NB4 (cell line): ENCODE measurements at regions not wholly inside any gene's neighbourhood (a gene's known extent, or its start where the extent isn't known, plus 50 kb on each side); places are given as distances from the start of the nearest gene placed in this dataset.

Experiments used
- DNase-seq: peaks from one replicate; pipeline ENCODE4 v3.0.0; 2010; ENCODE audit warnings: low read depth
- H3K4me3 ChIP-seq: one replicate; pipeline ENCODE4 v1.5.1; 2011; ENCODE audit warnings: mild to moderate bottlenecking, low read depth, low read length, moderate library complexity
- MYC ChIP-seq: IDR thresholded peaks from 2 replicates; pipeline ENCODE4 v1.6.1; 2011; ENCODE audit warnings: low read depth, low read length
- POLR2A ChIP-seq: IDR thresholded peaks from 2 replicates; pipeline ENCODE4 v1.6.1; 2011; ENCODE audit warnings: mild to moderate bottlenecking; ENCODE audit not compliant: insufficient read length; ENCODE audit errors: extremely low read depth
- TF ChIP-seq, protein P1 (sequence below): IDR thresholded peaks from 2 replicates; pipeline ENCODE4 v1.6.1; 2011; ENCODE audit warnings: low read depth, low read length
- TF ChIP-seq, protein P2 (sequence below): IDR thresholded peaks from one replicate; pipeline ENCODE4 v1.5.1; 2012; ENCODE audit warnings: low read depth, low read length

DNA sequence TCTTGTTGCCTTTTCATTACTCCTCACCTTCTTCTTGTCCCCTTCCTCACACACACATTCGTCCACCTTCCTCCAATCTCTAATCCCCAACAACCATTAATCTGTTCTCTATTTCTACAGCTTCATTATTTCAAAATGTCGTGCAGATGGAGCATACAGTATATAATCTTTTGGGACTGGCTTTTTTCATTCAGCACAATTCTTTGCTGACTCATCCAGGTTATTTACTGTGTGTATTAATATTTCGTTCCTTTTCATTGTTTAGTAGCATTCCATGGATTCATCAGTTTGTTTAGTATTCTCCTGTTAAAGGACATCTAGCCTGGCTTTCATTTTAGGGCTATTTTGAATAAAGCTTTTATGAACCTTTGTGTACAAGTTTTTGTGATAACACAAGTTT, 159.3 kb downstream of the PTPN20 start:
- no peak for DNase-seq
- H3K4me3 ChIP-seq: no peak overlapping the region
- TF ChIP-seq POLR2A (no peak), MYC (no peak)
- TF ChIP-seq, protein P1, sequence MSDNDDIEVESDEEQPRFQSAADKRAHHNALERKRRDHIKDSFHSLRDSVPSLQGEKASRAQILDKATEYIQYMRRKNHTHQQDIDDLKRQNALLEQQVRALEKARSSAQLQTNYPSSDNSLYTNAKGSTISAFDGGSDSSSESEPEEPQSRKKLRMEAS: no peak
- TF ChIP-seq, protein P2, sequence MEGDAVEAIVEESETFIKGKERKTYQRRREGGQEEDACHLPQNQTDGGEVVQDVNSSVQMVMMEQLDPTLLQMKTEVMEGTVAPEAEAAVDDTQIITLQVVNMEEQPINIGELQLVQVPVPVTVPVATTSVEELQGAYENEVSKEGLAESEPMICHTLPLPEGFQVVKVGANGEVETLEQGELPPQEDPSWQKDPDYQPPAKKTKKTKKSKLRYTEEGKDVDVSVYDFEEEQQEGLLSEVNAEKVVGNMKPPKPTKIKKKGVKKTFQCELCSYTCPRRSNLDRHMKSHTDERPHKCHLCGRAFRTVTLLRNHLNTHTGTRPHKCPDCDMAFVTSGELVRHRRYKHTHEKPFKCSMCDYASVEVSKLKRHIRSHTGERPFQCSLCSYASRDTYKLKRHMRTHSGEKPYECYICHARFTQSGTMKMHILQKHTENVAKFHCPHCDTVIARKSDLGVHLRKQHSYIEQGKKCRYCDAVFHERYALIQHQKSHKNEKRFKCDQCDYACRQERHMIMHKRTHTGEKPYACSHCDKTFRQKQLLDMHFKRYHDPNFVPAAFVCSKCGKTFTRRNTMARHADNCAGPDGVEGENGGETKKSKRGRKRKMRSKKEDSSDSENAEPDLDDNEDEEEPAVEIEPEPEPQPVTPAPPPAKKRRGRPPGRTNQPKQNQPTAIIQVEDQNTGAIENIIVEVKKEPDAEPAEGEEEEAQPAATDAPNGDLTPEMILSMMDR: no peak

DNA sequence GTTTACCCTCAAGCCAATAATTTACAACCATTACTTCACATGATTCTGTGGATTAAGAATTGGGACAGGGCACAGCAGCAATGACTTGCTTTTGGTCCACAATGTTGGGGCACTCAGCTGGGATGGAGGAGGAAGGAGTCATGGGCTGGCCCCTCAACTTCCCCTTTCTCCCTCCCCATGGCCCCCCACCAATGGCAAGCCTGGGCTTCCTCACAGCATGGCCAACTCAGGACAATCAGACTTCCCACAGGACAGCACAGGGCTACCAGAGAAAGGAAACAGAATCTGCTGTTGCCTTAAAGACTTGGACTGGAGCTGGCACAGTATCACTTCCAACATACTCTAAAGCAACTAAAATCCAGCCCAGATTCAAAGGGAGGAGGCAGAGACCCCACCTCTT, 160.7 kb downstream of the PTPN20 start:
- peak; percentile 23 for DNase-seq
- TF ChIP-seq, protein P1: no peak
- TF ChIP-seq MYC (no peak), POLR2A (no peak)
- TF ChIP-seq, protein P2: no peak
- H3K4me3 ChIP-seq: no peak overlapping the region

DNA sequence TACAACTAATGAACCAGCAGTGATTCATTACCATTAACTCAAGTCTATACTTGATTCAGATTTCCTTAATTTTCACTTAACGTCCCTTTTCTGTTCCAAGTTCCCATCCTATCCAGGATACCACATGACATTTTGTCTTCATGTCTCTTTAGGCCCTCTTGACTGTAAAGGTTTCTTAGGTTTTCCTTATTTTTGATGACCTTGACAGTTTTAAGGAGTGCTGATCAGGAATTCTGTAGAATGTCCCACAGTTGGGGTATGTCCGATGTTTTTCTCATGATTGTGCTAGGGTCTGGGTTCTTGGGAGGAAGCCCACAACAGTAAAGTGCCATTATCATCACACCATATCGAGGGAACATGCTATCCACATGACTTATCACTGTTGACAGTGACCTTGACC, 162.7 kb downstream of the PTPN20 start:
- TF ChIP-seq MYC (no peak), POLR2A (no peak)
- TF ChIP-seq, protein P1: no peak
- TF ChIP-seq, protein P2: no peak
- H3K4me3 ChIP-seq: no peak overlapping the region
- no peak for DNase-seq

DNA sequence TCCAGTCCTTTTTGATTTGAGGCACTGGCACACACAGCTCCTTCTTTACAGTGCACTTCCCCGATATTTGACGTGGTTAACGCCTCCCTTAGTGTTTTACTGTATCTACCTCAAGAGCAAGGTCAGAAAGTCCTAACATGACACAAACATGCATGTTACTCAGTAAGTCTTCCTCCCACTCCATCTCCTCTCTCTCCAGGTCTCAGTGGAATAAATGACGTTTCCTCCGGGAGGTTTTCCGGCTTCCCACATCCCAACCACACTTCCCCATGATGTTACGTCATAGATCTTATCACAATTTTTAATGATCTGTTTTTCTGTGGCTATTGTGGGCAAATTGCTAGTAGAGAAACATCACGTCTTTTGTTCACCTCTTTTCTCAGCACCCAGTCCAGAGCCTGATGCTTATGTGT, 165.7 kb downstream of the PTPN20 start:
- TF ChIP-seq, protein P2: no peak
- TF ChIP-seq POLR2A: no peak
- TF ChIP-seq, protein P1: no peak
- TF ChIP-seq MYC: no peak
- DNase-seq: peak; percentile 38
- no peak overlapping the region for H3K4me3 ChIP-seq

DNA sequence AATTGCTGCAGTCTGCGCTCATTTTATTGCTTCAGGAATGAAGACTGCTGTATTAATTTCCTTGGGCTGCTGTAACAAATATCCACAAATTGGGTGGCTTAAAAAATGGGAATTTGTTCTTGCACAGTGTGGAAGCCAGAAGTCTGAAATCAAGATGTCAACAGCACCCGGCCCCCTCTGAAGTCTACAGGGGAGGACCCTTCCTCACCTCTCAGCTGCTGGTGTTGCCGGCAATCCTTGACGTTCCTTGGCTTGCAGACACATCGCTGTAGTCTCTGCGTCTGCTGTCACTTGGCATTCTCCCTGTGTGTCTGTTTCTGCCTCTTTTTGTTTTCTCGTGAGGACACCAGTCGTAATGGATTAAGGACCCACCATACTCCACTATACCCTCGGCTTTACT, 166.2 kb downstream of the PTPN20 start:
- H3K4me3 ChIP-seq: no peak overlapping the region
- TF ChIP-seq MYC: no peak
- TF ChIP-seq, protein P1: no peak
- no peak for TF ChIP-seq POLR2A
- TF ChIP-seq, protein P2: no peak
- DNase-seq: no peak

DNA sequence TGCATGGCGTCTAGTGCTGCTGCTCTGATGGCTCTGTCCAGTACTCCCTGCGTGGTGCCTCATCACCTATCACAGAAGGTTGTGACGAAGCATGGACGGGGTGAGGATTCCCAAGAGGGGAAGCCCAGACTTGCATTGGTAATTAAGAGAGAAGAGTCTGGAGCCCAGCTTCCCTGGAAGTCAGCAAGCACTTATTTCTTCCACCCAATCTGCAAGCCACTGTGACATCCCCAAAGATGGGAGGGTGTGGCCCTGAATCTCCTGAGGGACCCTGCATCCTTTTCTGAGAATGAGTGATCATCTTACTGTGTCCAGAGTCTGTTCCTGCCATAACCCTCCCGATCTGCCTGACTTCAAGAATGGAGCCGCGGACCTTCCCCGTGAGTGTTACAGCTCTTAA, 166.7 kb downstream of the PTPN20 start:
- TF ChIP-seq POLR2A (no peak), MYC (no peak)
- TF ChIP-seq, protein P2: no peak
- TF ChIP-seq, protein P1: no peak
- no peak overlapping the region for H3K4me3 ChIP-seq
- no peak for DNase-seq
